RWPE2 (cell line): ENCODE measurements at regions not wholly inside any gene's neighbourhood (a gene's known extent, or its start where the extent isn't known, plus 50 kb on each side); places are given as distances from the start of the nearest gene placed in this dataset.

Experiments
- ATAC-seq: fragments of 200-7000 bp; cut with Tn5 transposase; 3 replicates; pipeline ENCODE4 v1.9.1; 2021; ENCODE audit warnings: low read depth
- DNase-seq: peaks from one replicate; pipeline ENCODE4 v3.0.0-alpha.2; 2020; ENCODE audit warnings: low spot score
- H3K27ac ChIP-seq: fragments of 450-650 bp; 2 replicates; pipeline ENCODE4 v1.5.1; 2017; ENCODE audit warnings: mild to moderate bottlenecking; ENCODE audit not compliant: poor library complexity, severe bottlenecking
- H3K27me3 ChIP-seq: fragments of 250-450 bp; sonication (Bioruptor Pico); 2 replicates; pipeline ENCODE4 v1.5.1; 2021; ENCODE audit warnings: mild to moderate bottlenecking, moderate library complexity; ENCODE audit not compliant: insufficient read depth, poor library complexity, severe bottlenecking
- H3K36me3 ChIP-seq: fragments of 250-450 bp; sonication (Bioruptor Pico); 2 replicates; pipeline ENCODE4 v1.5.1; 2020; ENCODE audit warnings: low read depth, mild to moderate bottlenecking, moderate library complexity
- H3K4me1 ChIP-seq: fragments of 250-450 bp; sonication (Bioruptor Pico); 2 replicates; pipeline ENCODE4 v1.5.1; 2021; ENCODE audit warnings: mild to moderate bottlenecking, moderate library complexity; ENCODE audit not compliant: insufficient read depth, poor library complexity, severe bottlenecking
- H3K4me3 ChIP-seq: fragments of 250-450 bp; sonication (Bioruptor Pico); 2 replicates; pipeline ENCODE4 v1.5.1; 2021; ENCODE audit warnings: mild to moderate bottlenecking, moderate library complexity; ENCODE audit not compliant: severe bottlenecking
- H3K9me3 ChIP-seq: fragments of 250-450 bp; sonication (Bioruptor Pico); 2 replicates; pipeline ENCODE4 v1.5.1; 2021; ENCODE audit warnings: mild to moderate bottlenecking, moderate library complexity; ENCODE audit not compliant: severe bottlenecking
- TF ChIP-seq, protein P1 (sequence below): fragments of 450-650 bp; IDR thresholded peaks from one replicate; pipeline ENCODE4 v1.5.1; 2017; ENCODE audit warnings: mild to moderate bottlenecking, moderate library complexity; ENCODE audit not compliant: poor library complexity, severe bottlenecking

DNA sequence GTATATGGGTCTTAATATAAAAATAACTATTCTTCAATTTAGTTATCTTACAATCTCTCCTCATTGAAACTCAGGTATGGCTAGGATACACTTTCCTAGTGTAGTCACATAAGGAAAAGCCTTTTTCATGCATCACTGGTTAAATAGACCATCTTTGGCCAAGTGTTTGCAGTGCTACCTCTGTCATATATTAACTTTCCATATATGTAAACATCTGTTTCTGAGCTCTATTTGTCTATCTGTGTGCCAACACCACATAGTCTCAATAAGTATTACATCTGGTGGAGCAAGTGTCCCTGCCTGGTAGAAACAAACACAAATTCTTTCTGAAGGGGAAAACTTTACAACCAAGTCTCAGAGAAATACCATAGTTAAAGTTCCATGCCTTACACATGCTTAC lies 134.6 kb downstream of the TSEN15 start:
- TF ChIP-seq, protein P1, sequence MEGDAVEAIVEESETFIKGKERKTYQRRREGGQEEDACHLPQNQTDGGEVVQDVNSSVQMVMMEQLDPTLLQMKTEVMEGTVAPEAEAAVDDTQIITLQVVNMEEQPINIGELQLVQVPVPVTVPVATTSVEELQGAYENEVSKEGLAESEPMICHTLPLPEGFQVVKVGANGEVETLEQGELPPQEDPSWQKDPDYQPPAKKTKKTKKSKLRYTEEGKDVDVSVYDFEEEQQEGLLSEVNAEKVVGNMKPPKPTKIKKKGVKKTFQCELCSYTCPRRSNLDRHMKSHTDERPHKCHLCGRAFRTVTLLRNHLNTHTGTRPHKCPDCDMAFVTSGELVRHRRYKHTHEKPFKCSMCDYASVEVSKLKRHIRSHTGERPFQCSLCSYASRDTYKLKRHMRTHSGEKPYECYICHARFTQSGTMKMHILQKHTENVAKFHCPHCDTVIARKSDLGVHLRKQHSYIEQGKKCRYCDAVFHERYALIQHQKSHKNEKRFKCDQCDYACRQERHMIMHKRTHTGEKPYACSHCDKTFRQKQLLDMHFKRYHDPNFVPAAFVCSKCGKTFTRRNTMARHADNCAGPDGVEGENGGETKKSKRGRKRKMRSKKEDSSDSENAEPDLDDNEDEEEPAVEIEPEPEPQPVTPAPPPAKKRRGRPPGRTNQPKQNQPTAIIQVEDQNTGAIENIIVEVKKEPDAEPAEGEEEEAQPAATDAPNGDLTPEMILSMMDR = no peak
- ATAC-seq (no peak), DNase-seq (no peak)
- no peak overlapping the region for H3K27ac ChIP-seq
- no peaks in the 10 kb centered on the region for H3K4me1 ChIP-seq
- H3K36me3 ChIP-seq = no peaks in the 10 kb centered on the region
- H3K27me3 ChIP-seq = peaks cover 31% of the 10 kb centered on the region
- no peaks in the 10 kb centered on the region for H3K9me3 ChIP-seq
- no peak overlapping the region for H3K4me3 ChIP-seq

DNA sequence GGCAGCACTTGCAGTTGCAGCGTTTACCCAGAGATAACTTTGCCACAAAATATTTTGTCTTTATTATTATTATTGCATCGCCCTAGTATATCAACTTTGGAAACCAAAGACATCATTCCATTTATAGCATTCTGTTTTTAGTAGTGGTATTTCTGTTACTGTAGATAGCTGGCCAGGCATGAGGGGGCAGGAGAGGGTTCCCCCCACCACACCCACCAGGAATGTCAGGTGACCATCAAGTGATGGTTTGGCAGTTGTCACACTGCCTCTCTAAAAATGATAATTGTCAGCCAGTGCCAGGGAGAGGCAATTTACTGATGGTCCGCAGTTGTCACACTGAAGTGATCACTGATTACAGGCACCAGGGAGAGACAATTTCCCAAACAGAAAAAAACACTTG lies 135.6 kb downstream of the TSEN15 start:
- Histone ChIP-seq H3K36me3 (no peaks in the 10 kb centered on the region), H3K27ac (no peak overlapping the region), H3K9me3 (no peaks in the 10 kb centered on the region), H3K4me3 (no peak overlapping the region), H3K27me3 (peaks cover 40% of the 10 kb centered on the region), H3K4me1 (no peaks in the 10 kb centered on the region)
- DNase-seq = no peak
- TF ChIP-seq, protein P1 = no peak
- no peak for ATAC-seq

DNA sequence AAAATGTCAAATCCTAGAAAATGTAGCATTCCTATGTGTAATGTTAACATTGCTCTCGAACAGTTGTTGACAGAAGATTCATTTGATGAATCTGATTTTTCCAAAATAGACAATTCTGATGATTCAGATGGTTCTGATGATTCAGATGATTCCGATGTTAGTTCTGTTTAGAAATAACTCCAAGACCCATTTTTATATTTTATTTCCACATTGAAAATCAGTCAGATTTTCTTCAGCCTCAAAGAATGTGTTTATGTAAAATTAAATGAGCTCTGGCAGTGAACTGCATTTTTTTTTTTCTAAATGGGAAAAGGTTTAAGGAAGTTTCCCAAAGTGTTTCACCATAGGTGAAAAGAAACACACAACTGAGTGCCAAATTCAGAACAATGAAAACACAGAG lies 136.5 kb downstream of the TSEN15 start:
- no peak overlapping the region for H3K4me3 ChIP-seq
- no peak overlapping the region for H3K27ac ChIP-seq
- no peaks in the 10 kb centered on the region for H3K4me1 ChIP-seq
- peaks cover 41% of the 10 kb centered on the region for H3K27me3 ChIP-seq
- no peaks in the 10 kb centered on the region for H3K9me3 ChIP-seq
- TF ChIP-seq, protein P1 = no peak
- H3K36me3 ChIP-seq = no peaks in the 10 kb centered on the region
- DNase-seq (no peak), ATAC-seq (no peak)

DNA sequence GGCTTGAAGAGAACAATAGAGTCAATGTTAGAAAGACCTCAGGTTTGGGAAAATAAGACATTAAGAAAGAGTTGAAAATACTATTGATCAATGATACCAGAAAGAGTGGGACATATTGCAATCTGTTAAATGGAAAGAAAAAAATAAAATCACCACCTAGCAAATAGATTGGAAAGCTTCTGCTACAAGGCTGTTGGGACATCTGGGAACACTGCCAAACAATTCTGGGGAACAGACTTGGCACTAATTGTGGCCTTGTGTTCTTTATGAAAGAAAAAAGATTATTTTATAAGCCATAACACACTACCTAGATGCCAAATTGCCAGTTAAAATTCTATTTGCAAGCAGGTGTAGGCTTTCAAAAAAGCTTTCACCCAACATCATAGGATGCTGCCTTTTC lies 137.8 kb downstream of the TSEN15 start:
- Histone ChIP-seq H3K27me3 (peaks cover 49% of the 10 kb centered on the region), H3K27ac (no peak overlapping the region), H3K9me3 (no peaks in the 10 kb centered on the region), H3K36me3 (no peaks in the 10 kb centered on the region), H3K4me3 (no peak overlapping the region), H3K4me1 (no peaks in the 10 kb centered on the region)
- TF ChIP-seq, protein P1 = no peak
- ATAC-seq (no peak), DNase-seq (no peak)

DNA sequence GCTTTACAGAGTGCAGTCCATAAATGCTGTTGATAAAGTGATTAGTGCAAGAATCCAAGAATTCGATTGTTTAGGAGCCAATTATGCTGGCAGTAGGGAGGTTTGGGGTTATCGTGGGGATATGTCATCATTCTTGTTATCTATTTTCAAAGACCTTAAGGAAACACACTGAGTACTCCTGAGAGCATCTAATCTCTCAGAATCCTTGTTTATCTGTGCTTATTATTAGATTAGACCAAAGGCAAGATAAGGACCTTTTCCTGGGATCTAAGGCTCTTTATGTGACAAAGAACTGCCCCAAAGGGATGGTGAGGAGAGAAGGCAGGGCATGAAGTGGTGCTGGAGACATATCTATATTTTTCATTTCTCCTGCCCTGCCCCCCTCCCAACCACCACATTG lies 139.1 kb downstream of the TSEN15 start:
- H3K27me3 ChIP-seq = peaks cover 51% of the 10 kb centered on the region
- no peak overlapping the region for H3K4me3 ChIP-seq
- no peaks in the 10 kb centered on the region for H3K36me3 ChIP-seq
- no peak overlapping the region for H3K27ac ChIP-seq
- no peaks in the 10 kb centered on the region for H3K9me3 ChIP-seq
- DNase-seq (no peak), ATAC-seq (no peak)
- TF ChIP-seq, protein P1 = no peak
- no peaks in the 10 kb centered on the region for H3K4me1 ChIP-seq
